SK-N-SH (cell line): ENCODE measurements at regions not wholly inside any gene's neighbourhood (a gene's known extent, or its start where the extent isn't known, plus 50 kb on each side); places are given as distances from the start of the nearest gene placed in this dataset.

Source experiments
- CTCF ChIA-PET: fragments of 300-600, 350-600 bp; formaldehyde crosslinking; extraction: SDS; loops from one replicate; lab custom pipeline; 2021; lab: Yijun Ruan, JAX
- POLR2A ChIA-PET: fragments of 350-600 bp; sonication (Branson Sonifier 250); formaldehyde crosslinking; extraction: SDS; loops from one replicate; lab custom pipeline; 2020; ENCODE audit warnings: antibody characterized with exemption, inconsistent platforms; lab: Yijun Ruan, JAX
- DNase-seq: peaks from one replicate; pipeline ENCODE4 v3.0.0; 2012
- H2AFZ ChIP-seq: fragments of 200-600 bp; sonication (generic); 2 replicates; pipeline ENCODE4 v1.8.1; 2016; ENCODE audit warnings: antibody characterized with exemption, mild to moderate bottlenecking, low read depth
- H3F3A ChIP-seq: fragments of 200-600 bp; sonication (generic); replicated peaks from 2 replicates; pipeline ENCODE3; 2016; ENCODE audit warnings: antibody characterized with exemption, mild to moderate bottlenecking; ENCODE audit not compliant: insufficient read depth
- H3K27ac ChIP-seq, 2 experiments: fragments of 200-500 bp in 1 of 2; fragments of 200-600 bp in 1 of 2; sonication (Bioruptor generic) in 1 of 2; sonication (generic), shearing (Covaris generic) in 1 of 2; 2 replicates each; pipeline versions ENCODE4 v1.5.1 to v1.6.1; 2014 to 2016; ENCODE audit warnings: low read depth in 2 of 2, inconsistent platforms in 1 of 2, low read length in 1 of 2, mild to moderate bottlenecking in 1 of 2, mixed read lengths in 1 of 2
- H3K27me3 ChIP-seq: fragments of 200-600 bp; sonication (generic), shearing (Covaris generic); 2 replicates; pipeline ENCODE4 v1.6.1; 2016; ENCODE audit warnings: mixed run types; ENCODE audit not compliant: insufficient read depth
- H3K36me3 ChIP-seq, 2 experiments: fragments of 200-500 bp in 1 of 2; fragments of 200-600 bp in 1 of 2; sonication (Bioruptor generic) in 1 of 2; sonication (generic) in 1 of 2; replicated peaks in 1 of 2; 2 replicates each; pipeline versions ENCODE3 to v1.5.1; 2014 to 2016; ENCODE audit warnings: low read length in 1 of 2, mild to moderate bottlenecking in 1 of 2; ENCODE audit not compliant: insufficient read depth in 2 of 2, control insufficient read depth in 1 of 2
- H3K4me1 ChIP-seq, 2 experiments: fragments of 200-500 bp in 1 of 2; fragments of 200-600 bp in 1 of 2; sonication (Bioruptor generic) in 1 of 2; sonication (generic), shearing (Covaris generic) in 1 of 2; 2 replicates each; pipeline versions ENCODE4 v1.5.1 to v1.6.1; 2014 to 2016; ENCODE audit warnings: low read depth in 1 of 2, low read length in 1 of 2, mixed run types in 1 of 2; ENCODE audit not compliant: insufficient read depth in 2 of 2, control insufficient read depth in 1 of 2
- H3K4me2 ChIP-seq: fragments of 200-600 bp; sonication (generic), shearing (Covaris generic); 2 replicates; pipeline ENCODE4 v1.6.1; 2017; ENCODE audit warnings: mixed run types
- H3K4me3 ChIP-seq, 2 experiments: fragments of 200-500 bp in 1 of 2; fragments of 200-600 bp in 1 of 2; sonication (Bioruptor generic) in 1 of 2; sonication (generic), shearing (Covaris generic) in 1 of 2; 2 replicates each; pipeline versions ENCODE4 v1.5.1 to v1.8.1; 2014 to 2016; ENCODE audit warnings: low read depth in 2 of 2, inconsistent platforms in 1 of 2, low read length in 1 of 2, mild to moderate bottlenecking in 1 of 2, mixed read lengths in 1 of 2, moderate library complexity in 1 of 2
- H3K79me2 ChIP-seq: fragments of 200-600 bp; sonication (generic); 2 replicates; pipeline ENCODE4 v1.8.1; 2017; ENCODE audit warnings: mild to moderate bottlenecking; ENCODE audit not compliant: insufficient read depth
- H3K9ac ChIP-seq: fragments of 200-600 bp; sonication (generic); 2 replicates; pipeline ENCODE4 v1.6.1; 2017; ENCODE audit warnings: mixed run types
- H3K9me2 ChIP-seq: fragments of 200-600 bp; sonication (generic); 2 replicates; pipeline ENCODE4 v1.6.1; 2017; ENCODE audit warnings: mixed run types
- H3K9me3 ChIP-seq: fragments of 200-600 bp; sonication (generic); 2 replicates; pipeline ENCODE4 v1.6.1; 2017; ENCODE audit warnings: mixed run types, mild to moderate bottlenecking, moderate library complexity
- H4K20me1 ChIP-seq: fragments of 200-600 bp; sonication (generic); 2 replicates; pipeline ENCODE4 v1.6.1; 2017; ENCODE audit warnings: mild to moderate bottlenecking, mixed run types; ENCODE audit not compliant: insufficient read depth
- CHD2 ChIP-seq: fragments of 150-350 bp; IDR thresholded peaks from 2 replicates; pipeline ENCODE4 v1.6.1; 2018; ENCODE audit warnings: low read length; ENCODE audit not compliant: partially characterized antibody
- EP300 ChIP-seq, 2 experiments: IDR thresholded peaks; 2 replicates each; pipeline versions ENCODE4 v1.4.0 to v1.6.1; 2012; ENCODE audit warnings: borderline replicate concordance in 1 of 2, low read depth in 1 of 2, low read length in 1 of 2
- FOXM1 ChIP-seq: IDR thresholded peaks from 2 replicates; pipeline ENCODE4 v1.4.0; 2012; ENCODE audit warnings: low read depth, mild to moderate bottlenecking
- MXI1 ChIP-seq: IDR thresholded peaks from 2 replicates; pipeline ENCODE4 v1.6.1; 2012; ENCODE audit warnings: mild to moderate bottlenecking, low read depth, low read length, improper control_type of control experiment
- NFIC ChIP-seq: IDR thresholded peaks from 2 replicates; pipeline ENCODE4 v1.4.0; 2012; ENCODE audit warnings: borderline replicate concordance
- POLR2AphosphoS5 ChIP-seq: IDR thresholded peaks from 2 replicates; pipeline ENCODE4 v1.6.1; 2012; ENCODE audit warnings: low read depth, low read length
- RAD21 ChIP-seq: IDR thresholded peaks from 2 replicates; pipeline ENCODE4 v1.6.1; 2012; ENCODE audit warnings: mild to moderate bottlenecking, low read length
- SIN3A ChIP-seq: IDR thresholded peaks from 2 replicates; pipeline ENCODE4 v1.6.1; 2012; ENCODE audit warnings: low read depth, mild to moderate bottlenecking, low read length, moderate library complexity, borderline replicate concordance
- TCF12 ChIP-seq: IDR thresholded peaks from 2 replicates; pipeline ENCODE4 v1.4.0; 2012
- YY1 ChIP-seq: IDR thresholded peaks from 2 replicates; pipeline ENCODE4 v1.4.0; 2012; ENCODE audit warnings: low read depth, mild to moderate bottlenecking
- TF ChIP-seq, protein P1 (sequence below): IDR thresholded peaks from 2 replicates; pipeline ENCODE4 v1.6.1; 2012; ENCODE audit warnings: mild to moderate bottlenecking, low read depth, low read length, moderate library complexity
- TF ChIP-seq, protein P2 (sequence below): fragments of 150-350 bp; IDR thresholded peaks from 2 replicates; pipeline ENCODE4 v1.6.1; 2017; ENCODE audit warnings: antibody characterized with exemption, low read length, low read depth, borderline replicate concordance
- TF ChIP-seq, protein P3 (sequence below): IDR thresholded peaks from 2 replicates; pipeline ENCODE4 v1.4.0; 2012; ENCODE audit warnings: low read depth
- TF ChIP-seq, protein P4 (sequence below): fragments of 150-350 bp; IDR thresholded peaks from 2 replicates; pipeline ENCODE4 v1.6.1; 2016; ENCODE audit warnings: mild to moderate bottlenecking, low read depth, low read length
- TF ChIP-seq, protein P5 (sequence below): IDR thresholded peaks from 2 replicates; pipeline ENCODE4 v1.4.0; 2012; ENCODE audit warnings: low read depth, borderline replicate concordance

DNA sequence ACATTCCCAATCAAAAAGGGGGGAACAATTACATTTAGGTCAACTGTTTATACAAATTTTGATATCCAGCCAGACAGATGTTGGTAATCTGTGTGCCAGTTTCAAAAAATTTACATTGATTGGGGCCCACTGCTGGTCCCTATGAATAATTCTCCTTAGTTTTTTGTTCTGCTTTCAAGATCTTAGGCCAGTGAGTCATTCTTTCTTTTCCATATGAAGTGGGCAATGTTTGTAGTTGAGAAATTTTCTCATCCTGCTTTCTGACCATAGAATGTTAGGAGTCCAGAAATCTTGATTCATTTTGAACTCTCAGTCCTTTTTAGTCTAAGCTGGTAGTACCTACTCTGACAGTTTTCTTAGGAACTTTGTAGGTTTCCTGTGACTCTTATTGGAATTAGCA, 244.3 kb downstream of the DIO2 start:
- peak overlapping the region in 1 of 2 experiments; percentile 49; a peak in 1 of 4 replicates for H3K27ac ChIP-seq

More for the DNA sequence above, 244.3 kb downstream of the DIO2 start:
- no peaks in the 10 kb centered on the region for H3K27me3 ChIP-seq
- H3K9ac ChIP-seq, result no peak overlapping the region
- H3K9me3 ChIP-seq, result no peaks in the 10 kb centered on the region
- no peaks in the 10 kb centered on the region for H3K79me2 ChIP-seq
- no peak overlapping the region for H2AFZ ChIP-seq
- no peaks in the 10 kb centered on the region for H3K4me1 ChIP-seq
- no peaks in the 10 kb centered on the region for H3K9me2 ChIP-seq
- DNase-seq, result no peak
- CTCF ChIA-PET, result no interaction called here
- H4K20me1 ChIP-seq, result no peaks in the 10 kb centered on the region
- no peaks in the 10 kb centered on the region for H3K36me3 ChIP-seq
- POLR2A ChIA-PET, result no interaction called here
- H3K4me2 ChIP-seq, result no peak overlapping the region
- no peak overlapping the region for H3K4me3 ChIP-seq
- TF ChIP-seq POLR2AphosphoS5, result no peak
- no peak for TF ChIP-seq CHD2
- TF ChIP-seq RAD21, result no peak
- TF ChIP-seq EP300 (IDR thresholded peaks at IDR 0.05; ENCODE audit: borderline replicate concordance in 1 of 2, low read depth in 1 of 2, low read length in 1 of 2), result no peak
- TF ChIP-seq SIN3A, result no peak
- no peak for TF ChIP-seq YY1
- TF ChIP-seq, protein P1, sequence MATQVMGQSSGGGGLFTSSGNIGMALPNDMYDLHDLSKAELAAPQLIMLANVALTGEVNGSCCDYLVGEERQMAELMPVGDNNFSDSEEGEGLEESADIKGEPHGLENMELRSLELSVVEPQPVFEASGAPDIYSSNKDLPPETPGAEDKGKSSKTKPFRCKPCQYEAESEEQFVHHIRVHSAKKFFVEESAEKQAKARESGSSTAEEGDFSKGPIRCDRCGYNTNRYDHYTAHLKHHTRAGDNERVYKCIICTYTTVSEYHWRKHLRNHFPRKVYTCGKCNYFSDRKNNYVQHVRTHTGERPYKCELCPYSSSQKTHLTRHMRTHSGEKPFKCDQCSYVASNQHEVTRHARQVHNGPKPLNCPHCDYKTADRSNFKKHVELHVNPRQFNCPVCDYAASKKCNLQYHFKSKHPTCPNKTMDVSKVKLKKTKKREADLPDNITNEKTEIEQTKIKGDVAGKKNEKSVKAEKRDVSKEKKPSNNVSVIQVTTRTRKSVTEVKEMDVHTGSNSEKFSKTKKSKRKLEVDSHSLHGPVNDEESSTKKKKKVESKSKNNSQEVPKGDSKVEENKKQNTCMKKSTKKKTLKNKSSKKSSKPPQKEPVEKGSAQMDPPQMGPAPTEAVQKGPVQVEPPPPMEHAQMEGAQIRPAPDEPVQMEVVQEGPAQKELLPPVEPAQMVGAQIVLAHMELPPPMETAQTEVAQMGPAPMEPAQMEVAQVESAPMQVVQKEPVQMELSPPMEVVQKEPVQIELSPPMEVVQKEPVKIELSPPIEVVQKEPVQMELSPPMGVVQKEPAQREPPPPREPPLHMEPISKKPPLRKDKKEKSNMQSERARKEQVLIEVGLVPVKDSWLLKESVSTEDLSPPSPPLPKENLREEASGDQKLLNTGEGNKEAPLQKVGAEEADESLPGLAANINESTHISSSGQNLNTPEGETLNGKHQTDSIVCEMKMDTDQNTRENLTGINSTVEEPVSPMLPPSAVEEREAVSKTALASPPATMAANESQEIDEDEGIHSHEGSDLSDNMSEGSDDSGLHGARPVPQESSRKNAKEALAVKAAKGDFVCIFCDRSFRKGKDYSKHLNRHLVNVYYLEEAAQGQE, result no peak
- TF ChIP-seq FOXM1, result no peak
- TF ChIP-seq, protein P2, sequence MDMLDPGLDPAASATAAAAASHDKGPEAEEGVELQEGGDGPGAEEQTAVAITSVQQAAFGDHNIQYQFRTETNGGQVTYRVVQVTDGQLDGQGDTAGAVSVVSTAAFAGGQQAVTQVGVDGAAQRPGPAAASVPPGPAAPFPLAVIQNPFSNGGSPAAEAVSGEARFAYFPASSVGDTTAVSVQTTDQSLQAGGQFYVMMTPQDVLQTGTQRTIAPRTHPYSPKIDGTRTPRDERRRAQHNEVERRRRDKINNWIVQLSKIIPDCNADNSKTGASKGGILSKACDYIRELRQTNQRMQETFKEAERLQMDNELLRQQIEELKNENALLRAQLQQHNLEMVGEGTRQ, result no peak
- TF ChIP-seq, protein P3, sequence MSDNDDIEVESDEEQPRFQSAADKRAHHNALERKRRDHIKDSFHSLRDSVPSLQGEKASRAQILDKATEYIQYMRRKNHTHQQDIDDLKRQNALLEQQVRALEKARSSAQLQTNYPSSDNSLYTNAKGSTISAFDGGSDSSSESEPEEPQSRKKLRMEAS, result no peak
- TF ChIP-seq, protein P4, sequence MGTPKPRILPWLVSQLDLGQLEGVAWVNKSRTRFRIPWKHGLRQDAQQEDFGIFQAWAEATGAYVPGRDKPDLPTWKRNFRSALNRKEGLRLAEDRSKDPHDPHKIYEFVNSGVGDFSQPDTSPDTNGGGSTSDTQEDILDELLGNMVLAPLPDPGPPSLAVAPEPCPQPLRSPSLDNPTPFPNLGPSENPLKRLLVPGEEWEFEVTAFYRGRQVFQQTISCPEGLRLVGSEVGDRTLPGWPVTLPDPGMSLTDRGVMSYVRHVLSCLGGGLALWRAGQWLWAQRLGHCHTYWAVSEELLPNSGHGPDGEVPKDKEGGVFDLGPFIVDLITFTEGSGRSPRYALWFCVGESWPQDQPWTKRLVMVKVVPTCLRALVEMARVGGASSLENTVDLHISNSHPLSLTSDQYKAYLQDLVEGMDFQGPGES, result no peak
- TF ChIP-seq, protein P5, sequence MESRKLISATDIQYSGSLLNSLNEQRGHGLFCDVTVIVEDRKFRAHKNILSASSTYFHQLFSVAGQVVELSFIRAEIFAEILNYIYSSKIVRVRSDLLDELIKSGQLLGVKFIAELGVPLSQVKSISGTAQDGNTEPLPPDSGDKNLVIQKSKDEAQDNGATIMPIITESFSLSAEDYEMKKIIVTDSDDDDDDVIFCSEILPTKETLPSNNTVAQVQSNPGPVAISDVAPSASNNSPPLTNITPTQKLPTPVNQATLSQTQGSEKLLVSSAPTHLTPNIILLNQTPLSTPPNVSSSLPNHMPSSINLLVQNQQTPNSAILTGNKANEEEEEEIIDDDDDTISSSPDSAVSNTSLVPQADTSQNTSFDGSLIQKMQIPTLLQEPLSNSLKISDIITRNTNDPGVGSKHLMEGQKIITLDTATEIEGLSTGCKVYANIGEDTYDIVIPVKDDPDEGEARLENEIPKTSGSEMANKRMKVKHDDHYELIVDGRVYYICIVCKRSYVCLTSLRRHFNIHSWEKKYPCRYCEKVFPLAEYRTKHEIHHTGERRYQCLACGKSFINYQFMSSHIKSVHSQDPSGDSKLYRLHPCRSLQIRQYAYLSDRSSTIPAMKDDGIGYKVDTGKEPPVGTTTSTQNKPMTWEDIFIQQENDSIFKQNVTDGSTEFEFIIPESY, result no peak
- TF ChIP-seq TCF12, result no peak
- no peak for TF ChIP-seq NFIC
- TF ChIP-seq MXI1, result no peak
- H3F3A ChIP-seq, result no peaks in the 10 kb centered on the region
